Activated naive CD8-positive, alpha-beta T cell (primary cell): ENCODE measurements at regions not wholly inside any gene's neighbourhood (a gene's known extent, or its start where the extent isn't known, plus 50 kb on each side); places are given as distances from the start of the nearest gene placed in this dataset.

Experiments
- H3K27ac Mint-ChIP-seq: one replicate; pipeline ENCODE4 v1.8.0; 2021; ENCODE audit warnings: mixed read lengths
- H3K27me3 Mint-ChIP-seq: one replicate; pipeline ENCODE4 v1.8.0; 2021; ENCODE audit warnings: mixed read lengths
- H3K36me3 Mint-ChIP-seq: one replicate; pipeline ENCODE4 v1.8.0; 2021; ENCODE audit warnings: mixed read lengths
- H3K4me1 Mint-ChIP-seq: one replicate; pipeline ENCODE4 v1.8.0; 2021; ENCODE audit warnings: low read depth, mixed read lengths
- H3K4me3 Mint-ChIP-seq: one replicate; pipeline ENCODE4 v1.8.0; 2021; ENCODE audit warnings: mild to moderate bottlenecking, mixed read lengths
- H3K9me3 Mint-ChIP-seq: one replicate; pipeline ENCODE4 v1.8.0; 2021; ENCODE audit warnings: low read depth, mixed read lengths

DNA sequence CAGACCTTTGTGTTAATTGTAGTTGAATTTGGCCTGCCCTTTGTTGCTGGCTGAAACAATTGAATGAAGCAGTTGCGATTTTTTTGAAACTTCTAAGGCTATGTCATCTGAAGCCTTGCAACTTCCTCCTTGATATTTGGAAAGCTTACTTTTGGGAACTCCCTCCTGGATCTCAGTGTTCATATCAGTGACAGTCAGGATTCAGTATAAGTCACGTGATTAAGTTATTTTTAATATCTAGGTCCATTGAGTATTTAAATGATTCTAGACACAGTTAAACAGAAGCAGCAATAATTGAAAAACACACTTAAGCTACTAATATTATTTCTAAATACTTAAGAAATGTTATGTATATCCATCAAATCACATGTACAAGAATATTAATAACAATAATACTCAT lies 951.3 kb downstream of the GRIK2 start:
- Mint-ChIP-seq H3K36me3 (no peaks in the 10 kb centered on the region), H3K4me3 (no peak overlapping the region), H3K4me1 (no peaks in the 10 kb centered on the region), H3K27ac (no peak overlapping the region), H3K27me3 (no peaks in the 10 kb centered on the region), H3K9me3 (peaks cover 3% of the 10 kb centered on the region)

- Mint-ChIP-seq H3K4me3 (no peak overlapping the region), H3K27ac (no peak overlapping the region), H3K4me1 (no peaks in the 10 kb centered on the region)
Observed at GRCh38 chr6:102340311-102340710, 946.8 kb downstream of the GRIK2 start.

DNA sequence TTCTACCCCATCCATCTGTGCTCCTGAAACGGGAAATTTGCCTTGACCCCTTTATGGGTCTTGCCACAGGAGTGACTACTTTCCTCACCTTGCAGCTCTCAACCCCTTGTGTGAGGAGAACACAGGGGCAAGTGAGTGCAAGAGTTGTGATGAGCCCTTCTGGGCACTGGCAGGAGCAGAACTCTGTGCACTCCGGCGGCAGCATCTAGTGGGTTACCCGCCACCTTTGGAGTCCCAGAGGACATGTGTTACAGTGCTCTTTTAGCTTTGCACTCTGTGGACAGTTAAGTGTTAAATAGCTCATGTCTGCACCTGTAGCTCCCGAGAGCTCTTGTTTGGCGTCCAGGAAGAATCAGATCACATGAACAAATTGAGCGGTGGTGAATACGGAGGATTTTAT lies 940.2 kb downstream of the GRIK2 start:
- Mint-ChIP-seq H3K27ac (no peak overlapping the region), H3K9me3 (peaks cover 3% of the 10 kb centered on the region), H3K27me3 (no peaks in the 10 kb centered on the region), H3K36me3 (no peaks in the 10 kb centered on the region), H3K4me3 (no peak overlapping the region), H3K4me1 (no peaks in the 10 kb centered on the region)

More at GRCh38 chr6:102340311-102340710, 946.8 kb downstream of the GRIK2 start:
- Mint-ChIP-seq H3K36me3 (no peaks in the 10 kb centered on the region), H3K27me3 (no peaks in the 10 kb centered on the region), H3K9me3 (peaks cover 7% of the 10 kb centered on the region)

DNA sequence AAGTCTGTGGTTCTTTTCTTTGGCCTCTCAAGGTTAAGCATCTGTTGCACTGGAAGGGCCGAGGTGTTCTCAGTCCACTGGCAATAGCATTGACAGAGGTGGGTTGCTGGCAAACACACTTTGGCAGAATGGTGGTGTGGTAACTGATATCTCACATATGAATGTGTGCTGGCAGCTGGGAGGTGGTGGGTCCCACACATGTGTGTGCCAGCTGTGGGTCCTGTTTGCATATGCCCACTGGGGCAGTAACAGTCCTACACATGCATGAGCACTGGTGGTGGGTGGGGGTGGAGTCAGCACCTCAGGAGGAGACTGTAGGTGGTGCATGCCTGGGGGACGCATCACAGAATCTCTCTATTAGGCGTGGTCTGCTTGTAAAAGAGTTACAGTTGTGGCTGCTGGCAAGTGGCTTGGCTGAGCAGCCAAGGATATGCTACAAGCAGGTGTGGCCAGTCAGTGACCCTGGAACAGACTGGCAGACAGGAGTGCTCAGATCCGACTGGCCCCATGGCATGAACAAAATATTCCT lies 934.3 kb downstream of the GRIK2 start:
- Mint-ChIP-seq H3K4me1 (no peaks in the 10 kb centered on the region), H3K9me3 (peaks cover 4% of the 10 kb centered on the region), H3K36me3 (no peaks in the 10 kb centered on the region), H3K27me3 (no peaks in the 10 kb centered on the region), H3K4me3 (no peak overlapping the region), H3K27ac (no peak overlapping the region)

GRCh38 chr6:102313699-102314098 lies 920.2 kb downstream of the GRIK2 start:
- no peaks in the 10 kb centered on the region for H3K27me3 Mint-ChIP-seq
- H3K4me1 Mint-ChIP-seq = no peaks in the 10 kb centered on the region
- H3K4me3 Mint-ChIP-seq = no peak overlapping the region
- no peak overlapping the region for H3K27ac Mint-ChIP-seq
- peaks cover 9% of the 10 kb centered on the region for H3K9me3 Mint-ChIP-seq
- no peaks in the 10 kb centered on the region for H3K36me3 Mint-ChIP-seq

- no peaks in the 10 kb centered on the region for H3K27me3 Mint-ChIP-seq
- no peaks in the 10 kb centered on the region for H3K4me1 Mint-ChIP-seq
- H3K9me3 Mint-ChIP-seq = peaks cover 16% of the 10 kb centered on the region
- no peak overlapping the region for H3K27ac Mint-ChIP-seq
- no peaks in the 10 kb centered on the region for H3K36me3 Mint-ChIP-seq
- H3K4me3 Mint-ChIP-seq = no peak overlapping the region
Observed at GRCh38 chr6:102309700-102310099, 916.2 kb downstream of the GRIK2 start.

GRCh38 chr6:102300350-102300749 lies 906.8 kb downstream of the GRIK2 start:
- H3K27me3 Mint-ChIP-seq = no peaks in the 10 kb centered on the region
- no peaks in the 10 kb centered on the region for H3K36me3 Mint-ChIP-seq
- H3K9me3 Mint-ChIP-seq = peaks cover 20% of the 10 kb centered on the region
- H3K27ac Mint-ChIP-seq = no peak overlapping the region
- H3K4me1 Mint-ChIP-seq = no peaks in the 10 kb centered on the region
- no peak overlapping the region for H3K4me3 Mint-ChIP-seq

- no peak overlapping the region for H3K27ac Mint-ChIP-seq
- H3K9me3 Mint-ChIP-seq = peaks cover 20% of the 10 kb centered on the region
- H3K4me3 Mint-ChIP-seq = no peak overlapping the region
- no peaks in the 10 kb centered on the region for H3K4me1 Mint-ChIP-seq
- H3K27me3 Mint-ChIP-seq = no peaks in the 10 kb centered on the region
- no peaks in the 10 kb centered on the region for H3K36me3 Mint-ChIP-seq
Observed at GRCh38 chr6:102298051-102298450, 904.5 kb downstream of the GRIK2 start.
